ENCODE measurements at regions not wholly inside any gene's neighbourhood (a gene's known extent, or its start where the extent isn't known, plus 50 kb on each side); places are given as distances from the start of the nearest gene placed in this dataset.
"Not testable (repeated sequence)": the region's sequence is repeated elsewhere in the genome, so short reads cannot be mapped to it uniquely, and the experiment has no call there.

DNA sequence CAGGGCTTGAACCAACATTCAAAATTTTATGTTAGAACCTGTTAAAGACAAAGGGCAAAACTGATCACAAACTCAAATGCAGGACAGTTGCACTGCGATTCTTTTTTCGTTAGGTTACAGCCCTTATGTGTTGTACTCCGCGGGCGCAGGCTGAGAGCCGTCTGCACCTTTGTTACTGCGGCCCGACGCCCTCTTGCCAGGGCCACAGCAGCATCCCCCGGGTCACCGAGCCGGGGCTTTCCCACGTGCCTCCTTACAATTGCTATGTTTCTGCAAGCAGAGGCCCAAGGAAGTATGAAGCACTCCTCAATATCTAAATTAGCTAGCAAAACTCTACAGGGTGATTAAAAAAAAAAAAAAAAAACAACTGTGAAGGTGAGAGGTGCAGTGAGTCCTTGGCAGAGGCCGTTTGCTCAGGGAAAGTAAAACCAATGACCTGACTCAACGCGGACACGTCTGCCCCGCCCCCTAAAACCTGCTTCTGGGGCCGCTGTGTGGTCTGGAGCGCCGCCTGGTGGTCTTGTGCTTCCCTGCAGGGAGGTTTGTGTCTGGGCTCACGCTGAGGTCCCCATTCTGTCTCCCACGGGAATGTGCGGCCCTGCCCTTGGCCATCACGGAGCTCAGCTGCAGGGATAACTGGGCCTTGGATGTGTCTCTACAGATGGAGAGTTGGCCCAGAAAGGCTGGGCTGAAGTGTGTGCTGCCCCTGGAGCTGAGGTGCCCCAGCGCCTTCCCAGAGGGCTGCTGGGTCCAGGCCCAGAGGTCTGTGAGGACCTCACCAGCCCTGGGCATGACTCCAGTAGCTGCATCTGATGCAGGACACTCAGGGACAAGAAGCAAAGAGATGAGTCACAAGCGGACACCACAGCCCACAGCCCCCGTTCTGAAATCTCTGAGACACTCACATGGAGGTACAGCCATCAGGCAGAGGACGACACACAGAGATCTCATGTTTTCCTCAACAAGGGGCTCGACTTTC lies 418.5 kb downstream of the TMEM121 start:
- DNase-seq: peak; percentile 63

DNA sequence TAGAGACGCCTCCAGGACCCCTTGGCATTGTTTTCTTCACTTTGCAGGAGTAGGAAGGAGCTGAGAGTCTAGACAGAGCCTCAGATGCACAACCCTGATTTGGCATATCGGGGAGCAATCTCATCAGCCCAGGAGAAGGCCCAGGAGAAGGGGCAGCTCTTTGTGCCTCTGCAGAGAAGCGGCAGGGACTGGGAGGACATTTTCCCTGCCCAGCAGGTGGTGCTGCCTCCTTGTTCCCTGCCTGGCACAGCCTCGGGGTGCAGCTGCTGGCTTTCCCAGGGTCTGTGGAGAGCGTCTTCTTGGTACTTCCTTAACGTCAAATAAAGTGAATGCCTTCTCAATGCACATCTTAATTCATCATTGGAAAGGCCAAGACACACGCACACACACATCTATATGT lies 419.5 kb downstream of the TMEM121 start:
- no peak for DNase-seq

DNA sequence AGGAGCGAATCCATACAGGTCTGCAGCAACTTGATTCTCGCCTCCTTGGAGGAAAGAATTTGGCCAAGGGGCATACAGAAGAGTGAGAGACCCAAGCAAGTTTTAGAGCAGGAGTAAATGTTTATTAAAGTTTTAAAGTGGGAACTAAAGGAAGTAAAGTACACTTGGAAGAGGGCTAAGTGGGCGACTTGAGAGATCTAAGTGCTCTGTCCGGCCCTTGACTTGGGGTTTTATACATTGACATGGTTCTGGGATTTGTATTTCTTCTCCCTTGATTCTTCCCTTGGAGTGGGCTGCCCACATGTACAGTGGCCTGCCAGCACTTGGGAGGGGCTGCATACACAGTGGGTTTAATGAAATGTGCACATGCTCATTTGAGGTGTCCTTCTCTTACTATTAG lies 421.2 kb downstream of the TMEM121 start:
- DNase-seq: no peak

DNA sequence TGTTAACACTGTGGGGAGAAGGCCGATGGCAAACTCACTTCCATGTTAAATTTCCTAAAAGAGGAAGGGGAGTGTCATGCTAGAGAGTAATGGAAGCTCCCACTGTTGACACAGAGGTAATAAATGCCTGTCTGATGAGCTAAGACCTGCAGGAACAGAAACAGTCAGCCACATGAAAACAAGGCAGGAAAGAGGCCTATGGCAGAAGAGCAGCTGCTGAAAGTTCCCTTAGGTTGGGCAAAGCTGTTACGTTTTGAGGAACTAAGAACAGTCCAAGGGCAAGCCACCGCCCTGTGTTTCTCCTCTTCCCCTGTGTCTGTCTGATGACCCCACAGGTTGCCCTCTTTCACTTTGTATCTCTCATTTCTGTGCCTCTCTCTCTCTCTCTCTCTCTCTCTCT lies 422.6 kb downstream of the TMEM121 start:
- not testable (repeated sequence) for DNase-seq

DNA sequence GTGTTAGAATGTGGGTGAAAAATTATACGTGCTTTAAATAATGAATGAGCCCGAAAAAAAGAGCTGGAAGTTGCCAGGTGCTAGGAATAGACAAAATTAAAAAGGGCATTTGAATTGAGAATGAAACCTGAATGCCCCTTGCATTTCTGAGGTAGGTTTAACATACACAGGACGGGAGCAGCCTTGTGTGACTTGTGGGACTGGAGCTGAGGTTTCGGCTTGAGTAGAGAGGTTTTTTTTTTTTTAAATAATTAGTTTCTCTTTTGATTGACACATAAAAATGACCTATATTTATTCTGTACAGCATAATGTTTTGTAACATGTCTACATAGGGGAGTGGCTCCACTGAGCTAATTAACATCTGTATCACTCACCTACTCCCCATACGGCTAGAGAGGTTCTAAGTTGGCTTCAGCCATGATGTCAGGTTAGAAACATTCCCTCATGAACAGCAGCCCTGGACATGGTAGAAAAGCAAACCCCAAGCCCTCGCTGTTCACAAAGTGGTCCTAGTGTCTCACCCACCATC lies 424.0 kb downstream of the TMEM121 start:
- not testable (repeated sequence) for DNase-seq

DNA sequence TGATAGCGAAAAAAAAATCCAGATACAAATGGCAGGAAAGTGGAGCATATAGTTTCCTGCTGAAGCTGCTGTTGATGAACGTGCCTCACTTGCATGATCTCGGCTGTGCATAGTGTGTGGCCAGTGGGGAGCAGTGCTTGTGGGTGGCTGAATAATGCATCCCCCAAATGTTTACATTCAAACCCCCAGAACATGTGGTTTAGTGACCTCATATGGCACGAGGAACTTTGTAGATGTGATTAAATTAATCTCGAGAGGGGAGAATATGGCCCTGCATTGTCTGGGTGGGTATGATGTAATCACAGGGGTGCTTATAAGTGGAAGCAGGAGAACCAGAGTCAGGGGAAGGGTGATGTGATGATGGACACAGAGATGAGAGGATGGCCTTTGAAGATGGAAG lies 425.0 kb downstream of the TMEM121 start:
- no peak for DNase-seq

DNA sequence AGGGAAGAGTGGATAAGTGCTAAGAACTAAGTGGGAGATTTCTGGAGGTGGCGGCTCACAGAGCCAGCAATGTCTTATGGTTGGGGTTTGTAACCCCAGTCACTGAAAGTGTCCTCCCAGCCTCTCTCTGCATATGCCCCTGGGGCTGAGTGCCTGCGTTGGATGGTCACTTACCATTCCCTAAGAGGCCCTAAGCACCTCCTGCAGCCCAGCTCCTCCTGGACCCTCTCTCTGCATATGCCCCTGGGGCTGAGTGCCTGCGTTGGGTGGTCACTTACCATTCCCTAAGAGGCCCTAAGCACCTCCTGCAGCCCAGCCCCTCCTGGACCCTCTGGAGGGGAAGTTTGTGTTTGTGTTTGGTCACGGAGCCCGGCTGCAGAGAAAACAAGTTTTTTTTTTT lies 425.8 kb downstream of the TMEM121 start:
- no peak for DNase-seq

DNA sequence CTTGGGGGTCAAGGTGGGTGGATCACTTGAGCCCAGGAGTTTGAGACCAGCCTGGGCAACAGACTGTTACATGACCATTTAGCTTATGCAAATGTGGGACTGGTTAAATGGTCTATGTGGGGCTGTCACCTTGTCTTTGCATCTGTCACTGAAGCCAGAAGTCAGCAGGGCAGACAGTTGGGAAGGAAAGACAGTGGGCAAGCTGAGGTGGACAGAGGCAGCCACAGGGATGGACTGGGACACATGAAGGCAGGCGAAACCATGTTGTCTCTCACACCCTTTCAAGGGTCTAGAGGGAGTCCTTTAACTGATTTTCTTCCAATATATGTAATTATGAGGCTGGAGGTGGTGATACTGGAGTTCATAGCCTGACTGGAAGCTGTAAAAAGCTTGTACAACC lies 426.4 kb downstream of the TMEM121 start:
- no peak for DNase-seq

DNA sequence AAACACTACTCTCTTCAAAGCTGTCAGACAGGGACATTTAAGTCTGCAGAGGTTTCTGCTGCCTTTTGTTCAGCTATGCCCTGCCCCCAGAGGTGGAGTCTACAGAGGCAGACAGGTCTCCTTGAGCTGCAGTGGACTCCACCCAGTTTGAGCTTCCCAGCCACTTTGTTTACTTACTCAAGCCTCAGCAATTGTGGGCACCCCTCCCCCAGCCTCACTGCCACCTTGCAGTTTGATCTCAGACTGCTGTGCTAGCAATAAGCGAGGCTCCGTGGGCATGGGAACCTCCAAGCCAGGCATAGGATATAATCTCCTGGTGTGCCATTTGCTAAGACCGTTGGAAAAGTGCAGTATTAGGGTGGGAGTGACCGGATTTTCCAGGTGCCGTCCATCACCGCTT lies 435.2 kb downstream of the TMEM121 start:
- not testable (repeated sequence) for DNase-seq

DNA sequence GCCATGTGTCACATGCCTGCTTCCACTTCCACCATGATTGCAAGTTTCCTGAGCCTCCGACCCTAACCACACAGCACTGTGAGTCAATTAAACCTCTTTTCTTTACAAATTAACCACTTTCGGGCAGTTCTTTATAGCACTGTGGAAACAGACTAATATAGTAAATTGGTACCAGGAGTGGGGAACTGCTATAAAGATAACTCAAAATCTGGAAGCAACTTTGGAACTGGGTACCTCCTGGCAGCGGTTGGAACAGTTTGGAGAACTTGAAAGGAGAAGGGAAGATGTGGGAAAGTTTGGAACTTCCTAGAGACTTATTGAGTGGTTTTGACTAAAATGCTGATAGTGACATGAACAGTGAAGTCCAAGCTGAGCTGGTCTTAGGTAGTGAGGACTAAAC lies 436.1 kb downstream of the TMEM121 start:
- no peak for DNase-seq

DNA sequence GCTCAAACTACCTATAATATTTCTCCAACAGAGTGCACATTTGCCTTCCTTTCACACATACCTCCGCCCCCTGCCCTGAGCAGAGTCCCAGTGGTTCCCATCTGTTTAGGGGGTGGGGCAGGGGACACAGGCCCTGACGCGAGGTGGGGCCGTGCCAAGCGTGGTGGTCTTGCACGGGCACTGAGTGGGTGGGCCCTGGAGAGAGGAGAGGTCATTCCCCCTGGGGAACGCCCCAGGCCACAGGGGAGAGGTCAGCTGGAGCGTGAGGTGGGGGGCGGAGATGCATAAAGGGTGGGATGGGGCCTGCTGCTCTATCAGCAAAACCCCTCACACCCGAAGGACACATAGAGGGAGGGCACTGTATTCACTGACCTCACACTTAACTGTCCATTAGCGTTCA lies 441.9 kb downstream of the TMEM121 start:
- DNase-seq: no peak

DNA sequence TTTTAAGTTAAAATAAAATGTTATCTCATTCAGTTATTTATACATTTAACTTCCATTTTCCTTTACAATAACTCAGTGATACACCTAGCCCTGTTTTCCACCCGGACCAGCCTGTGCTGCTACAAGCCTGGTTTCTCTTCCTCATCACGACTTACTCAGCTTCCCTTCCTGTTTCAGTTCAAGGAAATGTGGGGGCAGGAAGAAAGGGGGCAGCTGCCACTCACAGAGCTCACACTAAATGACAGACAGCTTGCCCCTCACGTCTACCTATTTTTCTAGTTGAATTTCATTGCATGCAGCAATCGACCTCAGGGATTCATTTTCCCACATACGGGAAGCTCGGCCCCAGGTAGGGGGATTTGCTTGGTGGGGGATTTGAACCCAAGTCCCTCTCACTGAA lies 442.6 kb downstream of the TMEM121 start:
- not testable (repeated sequence) for DNase-seq

DNA sequence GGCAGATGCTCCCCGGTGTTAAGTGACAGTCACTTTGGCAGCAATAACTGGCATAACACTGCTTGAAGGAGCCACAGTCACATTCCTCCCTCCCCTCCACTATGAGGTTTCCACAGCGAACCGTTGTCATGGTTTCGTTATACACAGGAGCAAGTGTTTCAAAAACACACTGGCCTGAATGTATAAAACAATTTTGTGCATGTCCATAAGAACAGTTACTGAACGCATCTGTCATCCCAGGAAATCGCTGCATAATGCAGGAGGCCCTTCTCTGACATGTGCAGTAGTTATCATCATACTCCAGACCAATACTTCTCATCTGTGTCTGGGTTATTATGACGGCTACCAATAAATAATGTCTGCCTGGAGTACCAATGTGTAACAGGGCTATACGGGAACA lies 444.4 kb downstream of the TMEM121 start:
- DNase-seq: not testable (repeated sequence)

DNA sequence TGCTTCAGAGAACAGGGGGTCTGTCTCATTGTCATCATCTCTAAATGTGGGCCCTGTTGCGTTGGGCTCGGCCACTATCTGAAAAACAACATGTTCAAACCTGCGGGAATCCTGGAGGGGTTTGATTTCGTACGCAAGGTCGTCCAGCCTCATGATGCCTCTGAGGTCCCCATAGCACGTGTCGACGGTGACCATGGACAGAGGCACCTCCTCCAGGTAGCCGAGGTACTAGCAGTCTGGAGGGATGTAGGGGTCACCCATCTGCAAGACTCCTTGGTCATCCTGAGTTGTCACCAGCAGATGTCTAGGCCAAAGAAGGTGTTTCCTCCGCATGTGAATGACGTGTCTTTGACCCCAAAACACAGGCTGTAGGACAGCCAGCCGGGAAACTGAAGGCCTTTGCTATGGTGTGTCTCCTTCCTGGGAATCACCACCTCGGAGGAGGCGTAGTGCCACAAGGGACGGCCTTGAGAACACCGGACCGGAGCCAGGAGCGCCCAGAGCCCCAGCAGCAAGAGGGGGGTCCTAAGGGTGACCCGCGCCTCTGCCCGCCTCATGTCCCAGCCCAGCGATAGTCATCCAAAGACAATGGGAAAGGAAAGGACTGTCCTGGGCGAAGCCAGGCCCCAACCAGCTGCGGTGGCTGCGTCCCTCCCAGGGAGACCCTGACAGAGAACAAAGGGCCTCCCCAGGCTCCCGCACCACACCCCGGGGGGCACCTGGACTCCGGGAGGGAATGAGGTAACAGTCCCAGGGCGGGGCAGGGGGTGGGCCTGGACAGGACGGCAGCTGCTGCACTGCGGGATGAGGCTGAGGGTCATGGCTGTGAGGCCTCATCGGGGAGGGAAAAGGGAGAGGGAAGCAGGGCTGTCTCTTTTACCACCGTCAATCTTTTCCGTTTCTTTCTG lies 445.5 kb downstream of the TMEM121 start:
- no peak for DNase-seq

DNA sequence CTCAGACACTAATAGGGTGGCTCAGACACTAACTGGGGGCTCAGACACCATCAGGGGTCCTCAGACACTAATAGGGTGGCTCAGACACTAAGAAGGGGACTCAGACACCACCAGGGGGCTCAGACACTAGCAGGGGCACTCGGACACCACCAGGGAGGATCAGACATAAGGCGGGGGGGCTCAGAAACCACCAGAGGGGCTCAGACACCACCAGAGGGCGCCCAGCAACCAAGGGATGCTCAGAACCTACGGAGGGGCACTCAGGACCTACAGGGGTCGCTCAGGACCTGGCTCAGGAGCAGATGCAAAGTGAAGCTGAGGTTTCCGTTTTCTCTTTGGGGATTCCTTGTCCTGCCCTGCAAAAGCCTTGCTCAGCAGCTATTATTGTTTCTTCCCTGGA lies 448.5 kb downstream of the TMEM121 start:
- peak; percentile 82 for DNase-seq

DNA sequence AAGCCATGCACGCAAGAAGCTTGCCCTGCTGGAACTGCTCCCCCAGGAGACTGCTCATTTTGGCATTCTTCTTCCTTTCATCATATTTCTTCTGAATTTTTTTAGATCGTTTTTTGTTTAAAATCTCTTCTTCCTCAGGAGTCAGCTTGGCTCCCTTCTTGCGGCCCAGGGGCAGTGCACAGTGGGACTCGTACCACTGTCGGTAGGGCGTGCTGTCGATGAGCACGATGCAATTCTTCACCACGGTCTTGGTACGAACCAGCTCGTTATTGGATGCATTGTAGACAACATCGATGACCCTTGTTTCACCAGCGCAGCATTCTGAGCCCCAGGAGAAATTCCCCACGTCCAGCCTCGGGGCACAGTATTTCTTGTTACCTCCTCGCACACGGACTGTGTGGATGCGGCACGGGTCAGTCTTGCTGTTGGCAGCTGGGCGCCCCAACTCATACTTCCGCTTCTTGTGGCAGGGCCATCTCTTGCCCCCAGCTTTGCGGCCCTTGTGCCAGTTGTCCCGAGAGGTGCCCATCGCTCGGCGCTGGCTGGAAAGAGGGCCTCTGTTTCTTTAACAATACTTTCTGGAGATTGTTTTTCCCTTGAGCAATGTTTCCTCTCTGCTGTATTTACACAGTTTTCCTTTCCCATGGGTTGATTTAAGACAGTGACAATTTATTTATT lies 452.4 kb downstream of the TMEM121 start:
- DNase-seq: no peak

DNA sequence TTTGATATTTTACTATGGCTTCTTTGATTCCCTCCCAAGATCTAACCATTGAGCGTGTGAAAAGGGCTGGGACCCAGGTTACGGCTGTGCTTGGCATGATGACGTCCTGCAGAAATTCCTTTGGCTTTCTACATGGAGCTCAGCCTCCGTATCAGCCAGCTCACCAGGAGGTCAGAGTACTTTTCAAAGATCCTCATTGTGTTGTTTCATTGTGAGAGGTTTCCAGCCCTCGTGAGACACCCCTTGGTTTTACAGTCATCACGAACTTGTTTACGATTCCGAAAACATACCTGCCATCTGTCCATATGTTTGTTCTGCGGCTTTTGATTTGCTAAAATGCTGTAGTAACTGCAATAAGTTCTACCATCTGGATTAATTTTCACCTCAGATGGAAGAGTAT lies 453.1 kb downstream of the TMEM121 start:
- DNase-seq: no peak

DNA sequence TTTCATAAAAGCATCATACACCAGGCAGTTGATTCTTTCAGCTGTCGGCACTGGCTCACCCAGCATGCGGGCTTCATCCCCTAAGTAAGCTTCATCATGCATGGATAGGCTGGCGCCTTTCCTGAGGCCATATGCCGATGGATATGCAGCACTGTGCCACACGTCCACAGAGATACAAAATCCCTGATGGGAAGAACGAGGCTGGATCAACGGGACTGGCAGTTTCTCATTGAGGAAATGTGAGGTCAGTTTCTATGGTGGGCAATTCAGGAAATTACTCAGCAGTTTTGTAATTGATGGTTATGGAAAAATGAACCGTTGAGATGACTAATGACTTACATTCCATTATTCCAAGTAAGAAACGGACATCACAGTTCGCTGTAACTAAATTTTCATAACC lies 453.8 kb downstream of the TMEM121 start:
- DNase-seq: no peak

DNA sequence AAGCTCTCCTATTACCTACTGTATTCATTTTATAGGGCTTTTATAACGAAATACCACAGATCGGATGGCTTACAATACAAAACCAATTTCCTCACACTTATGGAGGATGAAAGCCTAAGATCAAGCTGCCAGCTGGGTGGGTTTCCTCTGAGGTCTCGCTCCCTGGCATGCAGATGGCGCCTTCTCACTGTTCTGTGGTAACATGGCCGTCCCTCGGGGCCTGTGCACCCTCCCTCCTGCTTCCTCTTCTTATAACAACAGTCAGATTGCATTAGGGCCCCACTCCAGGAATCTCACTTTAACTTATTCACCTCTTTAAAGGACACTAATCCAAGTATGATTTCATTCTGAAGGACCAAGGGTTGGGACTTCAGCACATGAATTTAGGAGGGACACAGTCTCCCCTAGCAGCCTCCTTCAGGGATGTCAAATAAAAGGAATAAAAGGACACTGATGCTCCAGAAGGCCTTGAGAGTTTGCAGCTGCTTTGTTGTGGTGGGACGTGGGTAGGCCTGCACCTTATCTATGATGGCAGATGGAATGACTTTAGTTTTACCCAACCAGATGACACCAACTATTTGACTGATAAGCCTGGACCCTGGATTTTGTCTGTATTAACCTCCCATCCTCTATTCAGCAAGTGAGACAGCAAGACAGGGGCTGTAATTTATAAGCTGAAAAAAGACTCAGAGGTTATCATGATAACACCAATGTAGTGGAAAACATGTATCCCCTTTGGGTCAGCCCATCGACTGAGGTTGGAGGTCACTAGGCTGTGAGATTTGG lies 455.3 kb downstream of the TMEM121 start:
- peak; percentile 38 for DNase-seq

DNA sequence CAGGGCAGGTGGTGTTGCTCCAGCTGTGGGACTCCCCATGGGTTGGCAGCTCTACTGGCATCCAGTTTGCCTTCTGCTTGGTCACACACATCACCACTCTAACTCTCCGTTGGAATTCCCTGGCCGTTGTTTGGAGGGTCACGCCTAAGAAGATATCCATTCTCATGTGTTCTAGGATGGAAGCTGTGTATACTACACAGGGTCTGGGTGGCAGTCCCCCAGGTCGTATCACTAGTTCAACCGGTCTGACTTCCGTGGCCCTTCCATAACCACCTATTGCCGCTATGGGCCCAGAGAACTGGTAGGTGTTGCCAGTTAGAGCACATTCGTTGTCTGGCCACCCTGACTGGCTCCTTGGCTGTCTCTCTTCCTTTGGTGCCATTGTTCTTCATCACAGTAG lies 456.3 kb downstream of the TMEM121 start:
- no peak for DNase-seq

DNA sequence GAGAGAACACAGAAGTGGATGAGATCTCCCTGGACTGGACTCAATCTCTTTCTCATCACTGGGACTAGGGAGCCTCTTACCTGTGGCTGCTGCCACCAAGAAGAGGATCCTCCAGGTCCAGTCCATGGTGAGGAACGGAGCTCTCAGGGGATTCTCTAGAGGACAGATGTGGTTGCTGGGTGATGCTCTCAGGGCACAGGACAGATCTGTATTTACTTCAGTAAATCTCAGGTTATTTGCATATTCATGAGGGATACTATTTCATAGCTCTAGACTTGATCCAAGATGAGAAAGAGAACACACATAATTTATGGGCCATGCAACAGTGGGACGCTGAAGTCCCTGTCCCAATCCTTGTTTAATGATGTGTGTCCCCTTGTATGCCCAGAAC lies 460.5 kb downstream of the TMEM121 start:
- DNase-seq: no peak

DNA sequence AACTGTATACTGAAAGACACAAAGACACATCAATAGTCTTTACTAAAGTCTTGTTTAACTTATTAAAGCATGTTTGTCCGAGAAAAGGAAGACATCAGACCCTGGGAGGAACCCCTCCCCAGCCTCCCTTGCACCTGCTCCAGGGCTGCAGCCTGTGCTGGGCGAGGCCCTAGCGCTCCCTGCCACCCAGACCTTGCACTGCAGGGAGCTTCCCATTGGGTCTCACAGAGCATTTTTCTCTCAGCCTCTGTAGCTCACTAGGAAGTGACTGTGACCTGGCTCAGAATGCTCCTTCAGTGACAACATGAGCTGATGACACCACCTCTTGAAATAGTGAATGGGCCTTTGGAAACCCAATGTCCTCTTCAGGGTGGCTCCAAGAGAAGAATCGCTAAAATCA lies 461.2 kb downstream of the TMEM121 start:
- no peak for DNase-seq

All from effector CD8-positive, alpha-beta T cell (primary cell).